ENCODE measurements at regions not wholly inside any gene's neighbourhood (a gene's known extent, or its start where the extent isn't known, plus 50 kb on each side); places are given as distances from the start of the nearest gene placed in this dataset.

- TF ChIP-seq CTCF (IDR thresholded peaks at IDR 0.05) = no peak
- TF ChIP-seq POLR2A (IDR thresholded peaks at IDR 0.05) = no peak
Measured at GRCh38 chr1:60757485-60757884, 324.9 kb upstream of the NFIA start.
